ENCODE measurements at regions not wholly inside any gene's neighbourhood (a gene's known extent, or its start where the extent isn't known, plus 50 kb on each side); places are given as distances from the start of the nearest gene placed in this dataset.

DNA sequence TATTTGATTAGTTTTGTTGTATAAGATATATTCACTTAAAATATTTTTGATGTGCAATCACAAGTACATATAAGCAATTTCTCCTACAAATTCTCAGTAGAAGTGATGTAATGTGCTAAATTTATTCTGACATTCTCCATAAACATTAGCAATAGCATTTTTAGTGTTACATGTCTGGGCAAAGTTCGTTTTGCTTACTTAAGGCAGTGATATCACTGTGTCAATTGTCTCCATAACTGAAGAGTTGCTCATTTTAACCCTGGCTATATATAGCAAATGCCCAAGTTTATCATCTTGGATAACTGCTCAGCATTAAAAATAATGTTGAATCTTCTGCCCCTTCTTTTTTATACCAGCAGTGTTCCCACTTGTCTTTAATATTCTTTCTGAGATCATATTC lies 340.0 kb upstream of the NDST4 start:
- TF ChIP-seq, protein P1, sequence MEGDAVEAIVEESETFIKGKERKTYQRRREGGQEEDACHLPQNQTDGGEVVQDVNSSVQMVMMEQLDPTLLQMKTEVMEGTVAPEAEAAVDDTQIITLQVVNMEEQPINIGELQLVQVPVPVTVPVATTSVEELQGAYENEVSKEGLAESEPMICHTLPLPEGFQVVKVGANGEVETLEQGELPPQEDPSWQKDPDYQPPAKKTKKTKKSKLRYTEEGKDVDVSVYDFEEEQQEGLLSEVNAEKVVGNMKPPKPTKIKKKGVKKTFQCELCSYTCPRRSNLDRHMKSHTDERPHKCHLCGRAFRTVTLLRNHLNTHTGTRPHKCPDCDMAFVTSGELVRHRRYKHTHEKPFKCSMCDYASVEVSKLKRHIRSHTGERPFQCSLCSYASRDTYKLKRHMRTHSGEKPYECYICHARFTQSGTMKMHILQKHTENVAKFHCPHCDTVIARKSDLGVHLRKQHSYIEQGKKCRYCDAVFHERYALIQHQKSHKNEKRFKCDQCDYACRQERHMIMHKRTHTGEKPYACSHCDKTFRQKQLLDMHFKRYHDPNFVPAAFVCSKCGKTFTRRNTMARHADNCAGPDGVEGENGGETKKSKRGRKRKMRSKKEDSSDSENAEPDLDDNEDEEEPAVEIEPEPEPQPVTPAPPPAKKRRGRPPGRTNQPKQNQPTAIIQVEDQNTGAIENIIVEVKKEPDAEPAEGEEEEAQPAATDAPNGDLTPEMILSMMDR (IDR thresholded peaks at IDR 0.05) = no peak
- TF ChIP-seq POLR2A (IDR thresholded peaks at IDR 0.05) = no peak
- no peak for TF ChIP-seq POLR2AphosphoS5 (IDR thresholded peaks at IDR 0.05)
- TF ChIP-seq EP300 (IDR thresholded peaks at IDR 0.05) = no peak

Data from suprapubic skin (tissue), 4 donors.